AG08396 (cell line): ENCODE measurements at regions not wholly inside any gene's neighbourhood (a gene's known extent, or its start where the extent isn't known, plus 50 kb on each side); places are given as distances from the start of the nearest gene placed in this dataset.
"Not testable (repeated sequence)": the region's sequence is repeated elsewhere in the genome, so short reads cannot be mapped to it uniquely, and the experiment has no call there.

ENCODE experiments used
- DNase-seq: peaks from one replicate; pipeline ENCODE4 v3.0.0; 2012; ENCODE audit warnings: low spot score, mixed read lengths

GRCh38 chr7:17558558-17559332 lies 260.3 kb downstream of the AHR start:
- DNase-seq = no peak

GRCh38 chr7:17559388-17559787 lies 260.9 kb downstream of the AHR start:
- DNase-seq = no peak

GRCh38 chr7:17560516-17560915 lies 262.1 kb downstream of the AHR start:
- no peak for DNase-seq

GRCh38 chr7:17560966-17561365 lies 262.5 kb downstream of the AHR start:
- no peak for DNase-seq

- no peak for DNase-seq
These were observed 266.3 kb downstream of the AHR start for GRCh38 chr7:17564678-17565212.

GRCh38 chr7:17580141-17580540 lies 281.7 kb downstream of the AHR start:
- peak; percentile 50 for DNase-seq

GRCh38 chr7:17580856-17581255 lies 282.4 kb downstream of the AHR start:
- no peak for DNase-seq

- no peak for DNase-seq
These were observed 282.8 kb downstream of the AHR start for GRCh38 chr7:17581301-17581700.

GRCh38 chr7:17582696-17583095 lies 284.2 kb downstream of the AHR start:
- not testable (repeated sequence) for DNase-seq

- no peak for DNase-seq
These were observed 285.3 kb downstream of the AHR start for GRCh38 chr7:17583786-17584185.

- peak; percentile 10 for DNase-seq
These were observed 286.4 kb downstream of the AHR start for GRCh38 chr7:17584822-17585221.

- DNase-seq = no peak
These were observed 288.3 kb downstream of the AHR start for GRCh38 chr7:17586711-17587110.

GRCh38 chr7:17588730-17589129 lies 290.3 kb downstream of the AHR start:
- no peak for DNase-seq

GRCh38 chr7:17589671-17590070 lies 291.2 kb downstream of the AHR start:
- DNase-seq = no peak

GRCh38 chr7:17590221-17590620 lies 291.8 kb downstream of the AHR start:
- DNase-seq = no peak

GRCh38 chr7:17593819-17594419 lies 295.5 kb downstream of the AHR start:
- no peak for DNase-seq

- DNase-seq = no peak
These were observed 297.1 kb downstream of the AHR start for GRCh38 chr7:17595546-17595945.

GRCh38 chr7:17598305-17598704 lies 299.9 kb downstream of the AHR start:
- no peak for DNase-seq

- no peak for DNase-seq
These were observed 300.4 kb downstream of the AHR start for GRCh38 chr7:17598846-17599245.

GRCh38 chr7:17599733-17600339 lies 301.4 kb downstream of the AHR start:
- DNase-seq = no peak

- DNase-seq = peak; percentile 64
These were observed 301.9 kb downstream of the AHR start for GRCh38 chr7:17600340-17600752.

GRCh38 chr7:17601921-17602320 lies 303.5 kb downstream of the AHR start:
- DNase-seq = no peak
